Endothelial cell of umbilical vein (primary cell): ENCODE measurements at regions not wholly inside any gene's neighbourhood (a gene's known extent, or its start where the extent isn't known, plus 50 kb on each side); places are given as distances from the start of the nearest gene placed in this dataset.
"Not testable (repeated sequence)": the region's sequence is repeated elsewhere in the genome, so short reads cannot be mapped to it uniquely, and the experiment has no call there.

Experiments used
- BruUV-seq: library from RNA; stranded (reverse); fragments of 400-500 nt; replicated peaks from 2 replicates; lab custom pipeline; 2021; lab: Mats Ljungman, UMichigan
- CTCF ChIA-PET: fragments of 300-600, 350-600 bp; sonication (Branson Sonifier 250); formaldehyde crosslinking; loops from one replicate; lab custom pipeline; 2021; ENCODE audit warnings: antibody characterized with exemption, inconsistent platforms; lab: Charles Lee
- POLR2A ChIA-PET: fragments of 300-600, 350-600 bp; sonication (Branson Sonifier 250); formaldehyde crosslinking; loops from one replicate; lab custom pipeline; 2021; ENCODE audit warnings: antibody characterized with exemption, inconsistent platforms; lab: Charles Lee
- DNase-seq: peaks from one replicate; pipeline ENCODE4 v3.0.0-alpha.2; 2011; ENCODE audit warnings: low read depth, low spot score
- FAIRE-seq: peaks from 2 replicates; lab custom pipeline; 2011; peaks lifted over from hg19 to GRCh38; lab: Jason Lieb, UNC
- H2AFZ ChIP-seq: 2 replicates; pipeline ENCODE4 v1.6.0; 2012; ENCODE audit warnings: low read depth, low read length, control low read depth, inconsistent platforms
- H3K27ac ChIP-seq: 2 replicates; pipeline ENCODE4 v1.5.1; 2011; ENCODE audit warnings: low read depth, mild to moderate bottlenecking, control low read depth, low read length, moderate library complexity; ENCODE audit not compliant: insufficient read depth
- H3K27me3 ChIP-seq, 2 experiments: 2 replicates each; pipeline versions ENCODE4 v1.6.0 to v1.6.1; 2011; ENCODE audit warnings: low read length in 2 of 2, mixed read lengths in 1 of 2; ENCODE audit not compliant: control insufficient read depth in 2 of 2, insufficient read depth in 2 of 2
- H3K36me3 ChIP-seq, 2 experiments: 2 replicates in 1 of 2; 3 replicates in 1 of 2; pipeline ENCODE4 v1.5.1; 2011; ENCODE audit warnings: low read length in 2 of 2, mild to moderate bottlenecking in 1 of 2, moderate library complexity in 1 of 2; ENCODE audit not compliant: control insufficient read depth in 2 of 2, insufficient read depth in 2 of 2; ENCODE audit errors: extremely low read depth in 1 of 2
- H3K4me1 ChIP-seq: 3 replicates; pipeline ENCODE4 v1.5.1; 2011; ENCODE audit warnings: mild to moderate bottlenecking, low read length; ENCODE audit not compliant: control insufficient read depth, insufficient read depth; ENCODE audit errors: extremely low read depth
- H3K4me2 ChIP-seq: 2 replicates; pipeline ENCODE4 v1.6.1; 2011; ENCODE audit warnings: low read length, control low read depth, mixed read lengths; ENCODE audit not compliant: insufficient read depth
- H3K4me3 ChIP-seq, 3 experiments: fragments of 200-600 bp in 1 of 3; sonication (generic), shearing (Covaris generic) in 1 of 3; replicated peaks in 1 of 3; 2 replicates each; pipeline ENCODE4 v1.5.1; 2011 to 2016; ENCODE audit warnings: control low read depth in 3 of 3, low read length in 3 of 3, mild to moderate bottlenecking in 2 of 3, inconsistent platforms in 1 of 3, low read depth in 1 of 3, moderate library complexity in 1 of 3; ENCODE audit not compliant: insufficient read depth in 1 of 3
- H3K79me2 ChIP-seq: 2 replicates; pipeline ENCODE4 v1.6.0; 2012; ENCODE audit warnings: low read length, inconsistent platforms; ENCODE audit not compliant: control insufficient read depth, insufficient read depth
- H3K9ac ChIP-seq: replicated peaks from 2 replicates; pipeline ENCODE3; 2011; ENCODE audit warnings: low read length, control low read depth; ENCODE audit not compliant: insufficient read depth; ENCODE audit errors: extremely low read depth
- H3K9me1 ChIP-seq: replicated peaks from 3 replicates; pipeline ENCODE4 v1.6.0; 2011; ENCODE audit warnings: mild to moderate bottlenecking, low read length; ENCODE audit not compliant: control insufficient read depth, insufficient read depth; ENCODE audit errors: extremely low read depth
- H3K9me3 ChIP-seq: replicated peaks from 2 replicates; pipeline ENCODE4 v1.5.1; 2012; ENCODE audit warnings: low read length, inconsistent platforms; ENCODE audit not compliant: control insufficient read depth, insufficient read depth
- H4K20me1 ChIP-seq: replicated peaks from 2 replicates; pipeline ENCODE3; 2011; ENCODE audit warnings: mild to moderate bottlenecking, low read length; ENCODE audit not compliant: control insufficient read depth, insufficient read depth; ENCODE audit errors: extremely low read depth
- FOS ChIP-seq: IDR thresholded peaks from 2 replicates; pipeline ENCODE4 v1.6.1; 2011; ENCODE audit warnings: mild to moderate bottlenecking, low read length, moderate library complexity, borderline replicate concordance; ENCODE audit not compliant: insufficient read depth
- dilution Hi-C: fragments of 300-500 bp; cut with MboI; formaldehyde crosslinking; loops from one replicate; pipeline ENCODE4 v1.15.0; 2019; ENCODE audit warnings: low sequenced_read_pairs; ENCODE audit not compliant: extremely low pct_ligation_motif_present
- intact Hi-C: fragments of 100-400 bp; cut with micrococcal nuclease; formaldehyde crosslinking; loops from one replicate; pipeline ENCODE4 v1.10.0; 2022

DNA sequence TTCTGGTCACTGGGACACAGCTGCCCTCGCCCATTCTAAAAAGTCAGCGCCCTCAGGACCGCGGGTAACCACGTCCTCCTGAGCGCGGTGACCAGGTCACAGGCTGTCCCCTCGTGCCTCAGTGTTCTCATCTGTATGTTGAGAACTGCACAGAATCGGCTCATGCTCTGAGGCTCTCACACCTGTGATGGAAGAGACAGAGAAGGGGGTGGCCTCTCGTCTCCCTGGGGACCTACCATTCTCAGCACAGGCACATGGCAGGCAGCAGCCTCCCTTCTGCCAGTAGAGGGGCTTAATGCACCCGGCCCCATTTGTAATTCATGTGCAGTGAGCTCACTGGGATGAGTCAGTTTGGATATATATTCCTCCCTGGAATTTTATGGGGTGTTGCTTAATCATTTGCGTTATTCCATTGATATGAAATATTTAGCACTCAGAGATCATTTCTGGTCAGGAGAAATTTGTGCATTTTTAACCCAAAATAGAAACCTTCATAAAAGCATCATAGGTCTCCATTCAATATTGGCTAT lies 51.9 kb upstream of the ROPN1B start:
- Histone ChIP-seq H3K27ac (peak overlapping the region; percentile 54), H3K4me2 (peak overlapping the region; percentile 28), H2AFZ (peak overlapping the region; percentile 83), H3K9ac (peak overlapping the region; percentile 44), H3K4me3 (peak overlapping the region; percentile 4 to 85 (median 62))
- CTCF ChIA-PET: interaction anchor here (0.6 to 1.0 kb wide), 2 partner anchors 12 to 13 kb away, joined by 3 to 4 read pairs; no protein-coding TSS in a partner anchor
- dilution Hi-C loops, H3K79me2 ChIP-seq, H3K4me1 ChIP-seq, POLR2A ChIA-PET, H3K36me3 ChIP-seq, H4K20me1 ChIP-seq, H3K9me1 ChIP-seq, H3K27me3 ChIP-seq, FAIRE-seq, H3K9me3 ChIP-seq: not testable (repeated sequence)
- intact Hi-C loops: loop anchor here (5.0 to 10.0 kb wide), 4 partner anchors 150 to 558 kb away; partner anchors contain the start of genes OSBPL11, SLC41A3 and ZXDC
- peak; percentile 27 for DNase-seq
- BruUV-seq: TSS peak; percentile 59
- peak; percentile 5 for TF ChIP-seq FOS

DNA sequence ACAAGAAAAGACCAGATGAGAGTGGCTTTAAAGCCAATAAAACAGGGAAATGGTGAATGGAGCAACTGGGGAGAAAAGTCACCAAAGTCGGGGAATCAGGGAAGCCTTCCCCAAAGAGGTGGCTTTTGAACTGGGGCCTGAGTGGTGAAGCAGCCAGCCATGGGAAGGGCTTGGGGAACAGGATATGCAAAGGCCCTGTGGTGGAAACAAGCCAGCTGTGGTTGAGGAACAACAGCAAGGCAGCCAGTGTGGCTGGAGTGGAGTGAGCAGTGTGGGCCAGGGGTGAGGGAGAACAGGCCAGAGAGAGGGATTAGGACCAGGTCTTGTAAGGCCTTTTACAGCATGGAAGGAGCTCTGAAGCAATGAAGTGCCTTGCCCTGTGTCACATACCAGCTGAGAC lies 51.0 kb upstream of the ROPN1B start:
- FAIRE-seq: not testable (repeated sequence)

DNA sequence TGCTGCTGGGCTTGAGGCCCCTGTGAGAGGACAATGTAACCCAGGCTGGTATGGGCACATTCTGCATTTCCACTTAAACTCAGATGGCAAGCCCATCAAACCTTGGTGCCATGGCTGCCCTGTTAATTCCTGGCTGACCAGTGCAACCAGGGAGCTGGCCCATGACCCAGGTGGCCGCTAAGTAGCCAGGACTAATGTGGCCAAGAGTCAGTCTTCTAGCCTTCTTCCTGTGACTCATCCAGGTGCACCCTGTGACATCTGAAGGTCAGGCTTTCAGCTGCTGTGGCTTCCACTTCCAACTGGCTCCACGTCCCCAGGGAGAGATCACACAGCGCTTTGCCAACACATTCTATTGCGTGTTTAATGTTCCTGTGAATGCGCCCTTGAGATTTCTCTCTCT lies 50.5 kb upstream of the ROPN1B start:
- CTCF ChIA-PET: interaction anchor here (1.1 kb wide), 1 partner anchor 11 kb away, joined by 6 read pairs; no protein-coding TSS in a partner anchor
- H3K9me3 ChIP-seq, H3K9ac ChIP-seq, H3K4me2 ChIP-seq, H3K79me2 ChIP-seq, H2AFZ ChIP-seq, H3K36me3 ChIP-seq, H3K9me1 ChIP-seq, BruUV-seq, H4K20me1 ChIP-seq, dilution Hi-C loops, DNase-seq, H3K27ac ChIP-seq, FAIRE-seq, H3K4me3 ChIP-seq, POLR2A ChIA-PET, H3K4me1 ChIP-seq, H3K27me3 ChIP-seq: not testable (repeated sequence)
- intact Hi-C loops: loop anchor here (5.0 to 10.0 kb wide), 4 partner anchors 151 to 556 kb away; partner anchors contain the start of genes OSBPL11, SLC41A3 and ZXDC

More for the DNA sequence above, 51.0 kb upstream of the ROPN1B start:
- POLR2A ChIA-PET, H3K4me3 ChIP-seq, DNase-seq, dilution Hi-C loops, H3K4me2 ChIP-seq, H3K4me1 ChIP-seq, H2AFZ ChIP-seq, H3K9me3 ChIP-seq, H3K9me1 ChIP-seq, H3K9ac ChIP-seq, H3K27me3 ChIP-seq, H3K27ac ChIP-seq, BruUV-seq, H3K79me2 ChIP-seq, H3K36me3 ChIP-seq, H4K20me1 ChIP-seq: not testable (repeated sequence)
- CTCF ChIA-PET: interaction anchor here (1.1 kb wide), 1 partner anchor 11 kb away, joined by 6 read pairs; no protein-coding TSS in a partner anchor
- intact Hi-C loops: loop anchor here (5.0 to 10.0 kb wide), 4 partner anchors 151 to 557 kb away; partner anchors contain the start of genes OSBPL11, SLC41A3 and ZXDC

DNA sequence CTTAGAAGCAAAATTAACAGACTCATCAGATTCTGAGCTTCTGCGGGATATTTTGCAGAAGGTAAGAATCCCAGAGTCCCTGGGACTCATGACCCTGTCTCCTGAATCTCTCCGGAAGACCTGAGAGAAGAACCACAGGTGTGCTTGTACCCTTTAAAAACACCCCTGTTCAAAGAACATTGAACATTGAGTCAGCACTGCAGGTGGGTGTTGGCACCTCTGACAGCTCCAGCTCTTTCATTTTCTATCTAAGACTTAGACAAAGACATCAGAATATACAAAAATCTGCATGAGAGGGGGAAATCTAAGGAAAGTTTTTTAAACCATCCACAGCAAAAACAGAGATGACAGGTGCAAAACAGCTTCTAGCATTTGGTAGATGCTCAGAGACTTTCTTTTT lies 50.1 kb upstream of the ROPN1B start:
- DNase-seq, H2AFZ ChIP-seq, H3K4me3 ChIP-seq, H3K9me1 ChIP-seq, H3K9me3 ChIP-seq, H3K4me1 ChIP-seq, H3K4me2 ChIP-seq, H3K9ac ChIP-seq, POLR2A ChIA-PET, H3K27ac ChIP-seq, FAIRE-seq, H3K27me3 ChIP-seq, BruUV-seq, H3K36me3 ChIP-seq, dilution Hi-C loops, H3K79me2 ChIP-seq, H4K20me1 ChIP-seq: not testable (repeated sequence)
- CTCF ChIA-PET: interaction anchor here (1.1 kb wide), 1 partner anchor 11 kb away, joined by 6 read pairs; no protein-coding TSS in a partner anchor
- intact Hi-C loops: loop anchor here (5.0 to 10.0 kb wide), 4 partner anchors 152 to 556 kb away; partner anchors contain the start of genes OSBPL11, SLC41A3 and ZXDC
